OCI-LY1 (cell line): ENCODE measurements at regions not wholly inside any gene's neighbourhood (a gene's known extent, or its start where the extent isn't known, plus 50 kb on each side); places are given as distances from the start of the nearest gene placed in this dataset.

Experiments used
- H2AFZ ChIP-seq: fragments of 200-600 bp; sonication (generic), shearing (Covaris generic); 2 replicates; pipeline ENCODE4 v1.6.0; 2014; ENCODE audit warnings: antibody characterized with exemption, mild to moderate bottlenecking, low read length
- H3F3A ChIP-seq: fragments of 200-600 bp; sonication (generic), shearing (Covaris generic); 2 replicates; pipeline ENCODE4 v1.6.0; 2014; ENCODE audit warnings: mild to moderate bottlenecking, antibody characterized with exemption, low read length, moderate library complexity; ENCODE audit not compliant: insufficient read depth
- H3K27ac ChIP-seq: fragments of 200-600 bp; sonication (generic); 2 replicates; pipeline ENCODE4 v1.5.1; 2014; ENCODE audit warnings: low read length, mixed run types, mild to moderate bottlenecking, low read depth; ENCODE audit not compliant: poor library complexity, severe bottlenecking
- H3K27me3 ChIP-seq: fragments of 200-600 bp; sonication (generic); 2 replicates; pipeline ENCODE4 v1.6.0; 2014; ENCODE audit warnings: antibody characterized with exemption, mild to moderate bottlenecking, low read length, moderate library complexity; ENCODE audit not compliant: insufficient read depth
- H3K36me3 ChIP-seq: fragments of 200-600 bp; sonication (generic); 2 replicates; pipeline ENCODE4 v1.6.1; 2014; ENCODE audit warnings: mild to moderate bottlenecking, antibody characterized with exemption, low read length, moderate library complexity, mixed read lengths; ENCODE audit not compliant: insufficient read depth
- H3K4me1 ChIP-seq: fragments of 200-600 bp; sonication (generic); 2 replicates; pipeline ENCODE4 v1.5.1; 2014; ENCODE audit warnings: mild to moderate bottlenecking, low read length, moderate library complexity; ENCODE audit not compliant: insufficient read depth, severe bottlenecking
- H3K4me2 ChIP-seq: fragments of 200-600 bp; sonication (generic), shearing (Covaris generic); 2 replicates; pipeline ENCODE4 v1.6.1; 2014; ENCODE audit warnings: low read length
- H3K4me3 ChIP-seq: fragments of 200-600 bp; sonication (generic); 2 replicates; pipeline ENCODE4 v1.5.1; 2014; ENCODE audit warnings: low read length, low read depth, mild to moderate bottlenecking, mixed read lengths; ENCODE audit not compliant: poor library complexity, severe bottlenecking
- H3K79me2 ChIP-seq: fragments of 200-600 bp; shearing (Covaris generic); 2 replicates; pipeline ENCODE4 v1.6.1; 2016; ENCODE audit warnings: mixed run types, low read length, mixed read lengths; ENCODE audit not compliant: insufficient read depth
- H3K9ac ChIP-seq: fragments of 200-600 bp; sonication (generic), shearing (Covaris generic); 2 replicates; pipeline ENCODE4 v1.6.1; 2014; ENCODE audit warnings: mild to moderate bottlenecking, low read length, mixed read lengths
- H3K9me2 ChIP-seq: fragments of 200-600 bp; sonication (generic), shearing (Covaris generic); 2 replicates; pipeline ENCODE4 v1.6.1; 2014; ENCODE audit warnings: low read depth, mild to moderate bottlenecking, low read length, mixed read lengths
- H3K9me3 ChIP-seq: fragments of 200-600 bp; shearing (Covaris generic); 2 replicates; pipeline ENCODE4 v1.6.1; 2014; ENCODE audit warnings: low read length, mixed read lengths
- H4K20me1 ChIP-seq: fragments of 200-600 bp; sonication (generic), shearing (Covaris generic); 2 replicates; pipeline ENCODE4 v1.6.0; 2016; ENCODE audit warnings: mild to moderate bottlenecking, low read length; ENCODE audit not compliant: insufficient read depth
- EZH2 ChIP-seq: fragments of 200-600 bp; sonication (generic), shearing (Covaris generic); IDR thresholded peaks from 2 replicates; pipeline ENCODE4 v1.8.0; 2017; ENCODE audit warnings: borderline replicate concordance, mixed run types, mild to moderate bottlenecking, antibody characterized with exemption, low read length, moderate library complexity, mixed read lengths
- TF ChIP-seq, protein P1 (sequence below): fragments of 200-600 bp; sonication (generic), shearing (Covaris generic); IDR thresholded peaks from 2 replicates; pipeline ENCODE4 v1.5.1; 2017; ENCODE audit warnings: mild to moderate bottlenecking, antibody characterized with exemption, low read length, moderate library complexity, mixed read lengths

DNA sequence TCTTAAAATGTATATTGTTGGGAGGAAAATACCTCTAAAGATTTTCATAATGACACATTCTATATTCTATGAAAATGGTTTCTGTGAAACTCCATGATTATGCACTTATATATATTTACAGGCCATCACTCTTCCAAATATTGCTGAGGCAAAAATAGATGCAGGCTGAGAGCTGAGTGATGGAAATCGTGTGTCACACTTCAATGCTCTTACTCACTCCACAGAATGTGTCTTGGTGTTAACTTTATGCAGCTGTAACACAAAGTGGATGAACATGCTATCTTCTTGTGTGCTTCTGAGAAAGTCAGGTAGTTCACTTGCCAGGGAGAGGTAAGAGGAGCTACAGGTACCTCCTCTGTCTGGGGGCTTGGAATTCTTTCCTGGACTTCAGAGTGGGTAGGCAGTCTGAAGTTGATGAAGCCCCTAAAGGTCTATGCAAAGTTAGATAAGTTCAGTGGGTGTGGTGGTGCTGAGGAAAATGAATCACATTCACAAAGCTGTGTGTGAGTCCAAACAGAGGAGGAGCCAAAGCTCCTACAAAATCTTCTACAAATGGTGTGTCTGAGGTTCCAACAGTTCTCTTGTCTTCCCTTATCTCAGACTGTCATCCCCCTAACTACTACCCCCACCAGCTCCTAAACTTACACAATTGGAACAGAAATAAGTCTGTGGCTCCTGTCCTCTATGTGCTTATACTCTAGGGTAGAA lies 74.2 kb upstream of the ST6GAL2 start:
- Histone ChIP-seq H3K27ac (no peak overlapping the region), H3K27me3 (no peaks in the 10 kb centered on the region), H3K9ac (no peak overlapping the region), H2AFZ (no peak overlapping the region), H3K4me1 (no peaks in the 10 kb centered on the region), H3K4me3 (no peak overlapping the region), H3F3A (no peaks in the 10 kb centered on the region), H3K9me3 (no peaks in the 10 kb centered on the region), H3K36me3 (no peaks in the 10 kb centered on the region), H3K79me2 (no peaks in the 10 kb centered on the region), H4K20me1 (no peaks in the 10 kb centered on the region), H3K4me2 (no peak overlapping the region), H3K9me2 (no peaks in the 10 kb centered on the region)
- TF ChIP-seq, protein P1, sequence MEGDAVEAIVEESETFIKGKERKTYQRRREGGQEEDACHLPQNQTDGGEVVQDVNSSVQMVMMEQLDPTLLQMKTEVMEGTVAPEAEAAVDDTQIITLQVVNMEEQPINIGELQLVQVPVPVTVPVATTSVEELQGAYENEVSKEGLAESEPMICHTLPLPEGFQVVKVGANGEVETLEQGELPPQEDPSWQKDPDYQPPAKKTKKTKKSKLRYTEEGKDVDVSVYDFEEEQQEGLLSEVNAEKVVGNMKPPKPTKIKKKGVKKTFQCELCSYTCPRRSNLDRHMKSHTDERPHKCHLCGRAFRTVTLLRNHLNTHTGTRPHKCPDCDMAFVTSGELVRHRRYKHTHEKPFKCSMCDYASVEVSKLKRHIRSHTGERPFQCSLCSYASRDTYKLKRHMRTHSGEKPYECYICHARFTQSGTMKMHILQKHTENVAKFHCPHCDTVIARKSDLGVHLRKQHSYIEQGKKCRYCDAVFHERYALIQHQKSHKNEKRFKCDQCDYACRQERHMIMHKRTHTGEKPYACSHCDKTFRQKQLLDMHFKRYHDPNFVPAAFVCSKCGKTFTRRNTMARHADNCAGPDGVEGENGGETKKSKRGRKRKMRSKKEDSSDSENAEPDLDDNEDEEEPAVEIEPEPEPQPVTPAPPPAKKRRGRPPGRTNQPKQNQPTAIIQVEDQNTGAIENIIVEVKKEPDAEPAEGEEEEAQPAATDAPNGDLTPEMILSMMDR: no peak
- no peak for TF ChIP-seq EZH2

DNA sequence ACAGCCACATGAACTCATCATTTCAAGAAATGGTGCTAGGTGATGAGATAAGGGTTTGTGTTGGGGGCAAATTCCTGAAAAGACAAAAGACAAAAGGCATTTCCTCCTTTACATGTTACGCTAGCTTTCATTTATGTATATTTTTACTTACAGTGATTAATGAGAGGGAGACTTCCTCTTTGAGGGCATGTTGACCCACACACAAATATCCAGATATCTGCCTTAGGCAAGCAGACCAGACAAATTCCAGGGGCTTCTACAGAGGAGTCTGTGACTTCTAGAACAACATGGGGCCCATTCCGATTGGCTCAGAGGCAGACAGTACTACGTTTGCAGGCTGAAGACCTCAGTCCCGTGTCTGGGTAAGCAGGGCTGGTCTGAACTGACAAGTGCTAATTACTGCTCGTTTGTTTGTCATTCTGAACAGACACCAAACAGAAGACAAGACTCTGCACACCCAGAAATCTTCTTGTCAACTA lies 74.8 kb upstream of the ST6GAL2 start:
- Histone ChIP-seq H3F3A (no peaks in the 10 kb centered on the region), H3K79me2 (no peaks in the 10 kb centered on the region), H4K20me1 (no peaks in the 10 kb centered on the region), H3K4me3 (no peak overlapping the region), H3K36me3 (no peaks in the 10 kb centered on the region), H3K4me1 (no peaks in the 10 kb centered on the region), H3K9ac (no peak overlapping the region), H3K9me3 (no peaks in the 10 kb centered on the region), H2AFZ (no peak overlapping the region), H3K27me3 (no peaks in the 10 kb centered on the region), H3K4me2 (no peak overlapping the region), H3K27ac (no peak overlapping the region), H3K9me2 (no peaks in the 10 kb centered on the region)
- TF ChIP-seq, protein P1: no peak
- no peak for TF ChIP-seq EZH2

DNA sequence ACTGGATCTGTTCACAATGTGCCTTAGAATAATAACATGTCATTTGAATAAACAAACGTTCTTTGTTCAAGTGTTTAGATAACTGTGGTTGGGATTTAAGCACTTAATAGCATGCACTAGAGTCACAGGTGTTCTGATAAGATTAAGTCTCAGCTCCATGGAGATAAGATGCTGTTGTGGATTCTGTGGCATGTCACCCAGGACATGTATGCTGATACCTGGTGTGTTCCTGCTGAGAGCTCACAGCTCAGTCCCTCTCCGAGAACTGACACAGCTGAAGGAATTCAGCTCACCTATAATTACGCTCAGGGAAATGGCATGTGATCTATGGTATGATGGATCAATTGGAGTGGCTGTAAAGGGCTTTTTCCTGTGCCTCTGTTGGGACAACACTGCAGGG lies 75.4 kb upstream of the ST6GAL2 start:
- H3K9me2 ChIP-seq: no peaks in the 10 kb centered on the region
- H3K9me3 ChIP-seq: no peaks in the 10 kb centered on the region
- H3K4me2 ChIP-seq: no peak overlapping the region
- no peaks in the 10 kb centered on the region for H4K20me1 ChIP-seq
- H3F3A ChIP-seq: no peaks in the 10 kb centered on the region
- H3K9ac ChIP-seq: no peak overlapping the region
- TF ChIP-seq EZH2: no peak
- TF ChIP-seq, protein P1: no peak
- H3K27me3 ChIP-seq: no peaks in the 10 kb centered on the region
- H3K79me2 ChIP-seq: no peaks in the 10 kb centered on the region
- H2AFZ ChIP-seq: no peak overlapping the region
- no peak overlapping the region for H3K4me3 ChIP-seq
- H3K4me1 ChIP-seq: no peaks in the 10 kb centered on the region
- no peak overlapping the region for H3K27ac ChIP-seq
- no peaks in the 10 kb centered on the region for H3K36me3 ChIP-seq
